ENCODE measurements at regions not wholly inside any gene's neighbourhood (a gene's known extent, or its start where the extent isn't known, plus 50 kb on each side); places are given as distances from the start of the nearest gene placed in this dataset.

GRCh38 chr14:84544486-84545131 lies 985.3 kb upstream of the FLRT2 start:
- DNase-seq (ENCODE audit: low read depth in 6 of 9, low spot score in 9 of 9): no peak
- Histone ChIP-seq H3K9me3 (ENCODE audit: control insufficient read depth in 2 of 2, insufficient read depth in 1 of 2, low read length in 1 of 2) (no peaks in the 10 kb centered on the region), H3K27me3 (ENCODE audit: control insufficient read depth in 2 of 2, insufficient read depth in 1 of 2, low read length in 1 of 2) (no peaks in the 10 kb centered on the region), H3K27ac (ENCODE audit: low read depth in 1 of 2, low read length in 1 of 2) (no peak overlapping the region), H3K36me3 (ENCODE audit: control insufficient read depth in 2 of 2, insufficient read depth in 2 of 2, low read length in 1 of 2) (no peaks in the 10 kb centered on the region), H3K4me1 (ENCODE audit: control insufficient read depth in 2 of 2, insufficient read depth in 2 of 2, low read length in 2 of 2) (no peaks in the 10 kb centered on the region), H3K4me3 (ENCODE audit: low read length in 2 of 2) (no peak overlapping the region)
- WGBS: 77% methylated on average over 6 of the region's 6 CpGs

DNA sequence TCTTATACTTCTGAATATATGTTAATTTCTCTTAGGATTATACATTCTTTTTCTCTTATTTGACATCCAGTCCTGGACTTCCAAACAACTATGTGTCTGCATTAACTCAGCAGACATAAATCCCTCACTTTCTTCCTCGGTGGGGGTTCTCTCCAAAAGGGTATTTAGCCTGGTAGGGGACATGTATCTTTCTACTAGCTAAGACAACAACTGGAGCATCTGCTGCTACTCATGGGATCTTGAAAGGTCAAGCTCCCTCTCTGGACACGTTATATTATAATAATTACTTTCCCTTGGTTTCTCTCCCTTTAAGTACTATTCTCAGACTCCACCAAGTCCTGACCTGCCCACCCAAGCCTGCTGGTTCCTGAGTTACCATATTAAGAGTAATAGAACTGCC lies 983.7 kb upstream of the FLRT2 start:
- no peak for DNase-seq (ENCODE audit: low read depth in 6 of 9, low spot score in 9 of 9)
- Histone ChIP-seq H3K27me3 (ENCODE audit: control insufficient read depth in 2 of 2, insufficient read depth in 1 of 2, low read length in 1 of 2) (no peaks in the 10 kb centered on the region), H3K4me3 (ENCODE audit: low read length in 2 of 2) (no peak overlapping the region), H3K36me3 (ENCODE audit: control insufficient read depth in 2 of 2, insufficient read depth in 2 of 2, low read length in 1 of 2) (no peaks in the 10 kb centered on the region), H3K4me1 (ENCODE audit: control insufficient read depth in 2 of 2, insufficient read depth in 2 of 2, low read length in 2 of 2) (no peaks in the 10 kb centered on the region), H3K9me3 (ENCODE audit: control insufficient read depth in 2 of 2, insufficient read depth in 1 of 2, low read length in 1 of 2) (no peaks in the 10 kb centered on the region), H3K27ac (ENCODE audit: low read depth in 1 of 2, low read length in 1 of 2) (no peak overlapping the region)
- 86% methylated on average over 2 of the region's 2 CpGs for whole genome bisulfite sequencing

- H3K27ac ChIP-seq (ENCODE audit: low read depth in 1 of 2, low read length in 1 of 2): no peak overlapping the region
- WGBS: 93% methylated on average over 3 of the region's 3 CpGs
- H3K9me3 ChIP-seq (ENCODE audit: control insufficient read depth in 2 of 2, insufficient read depth in 1 of 2, low read length in 1 of 2): peaks cover 0 to 3% of the 10 kb centered on the region in 2 donors
- DNase-seq (ENCODE audit: low read depth in 6 of 9, low spot score in 9 of 9): no peak
- no peak overlapping the region for H3K4me3 ChIP-seq (ENCODE audit: low read length in 2 of 2)
- no peaks in the 10 kb centered on the region for H3K4me1 ChIP-seq (ENCODE audit: control insufficient read depth in 2 of 2, insufficient read depth in 2 of 2, low read length in 2 of 2)
- H3K36me3 ChIP-seq (ENCODE audit: control insufficient read depth in 2 of 2, insufficient read depth in 2 of 2, low read length in 1 of 2): no peaks in the 10 kb centered on the region
- no peaks in the 10 kb centered on the region for H3K27me3 ChIP-seq (ENCODE audit: control insufficient read depth in 2 of 2, insufficient read depth in 1 of 2, low read length in 1 of 2)
These were observed 975.8 kb upstream of the FLRT2 start for GRCh38 chr14:84554136-84554535.

DNA sequence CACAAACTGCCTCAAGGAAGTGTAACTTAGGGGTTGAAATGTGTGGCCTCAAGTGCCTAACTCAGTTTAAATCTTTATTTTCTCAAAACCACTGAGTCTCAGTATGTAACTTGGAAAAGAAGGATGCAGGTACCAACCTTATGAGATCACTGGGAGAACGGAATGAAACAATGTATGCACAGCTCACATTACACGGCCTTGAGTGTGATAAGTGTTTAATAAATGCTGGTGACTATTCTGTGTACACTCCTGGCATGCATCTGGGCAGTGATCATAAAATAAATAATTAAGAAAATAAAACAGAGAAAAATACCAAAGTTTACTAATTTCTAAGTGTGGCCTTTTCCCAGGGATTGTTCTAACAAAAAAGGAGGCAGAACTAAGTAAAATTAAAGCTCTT lies 974.5 kb upstream of the FLRT2 start:
- Histone ChIP-seq H3K4me1 (ENCODE audit: control insufficient read depth in 2 of 2, insufficient read depth in 2 of 2, low read length in 2 of 2) (no peaks in the 10 kb centered on the region), H3K27me3 (ENCODE audit: control insufficient read depth in 2 of 2, insufficient read depth in 1 of 2, low read length in 1 of 2) (no peaks in the 10 kb centered on the region), H3K9me3 (ENCODE audit: control insufficient read depth in 2 of 2, insufficient read depth in 1 of 2, low read length in 1 of 2) (peaks cover 0 to 3% of the 10 kb centered on the region in 2 donors), H3K27ac (ENCODE audit: low read depth in 1 of 2, low read length in 1 of 2) (no peak overlapping the region), H3K36me3 (ENCODE audit: control insufficient read depth in 2 of 2, insufficient read depth in 2 of 2, low read length in 1 of 2) (no peaks in the 10 kb centered on the region), H3K4me3 (ENCODE audit: low read length in 2 of 2) (no peak overlapping the region)
- WGBS: 92% methylated on average over 2 of the region's 2 CpGs
- no peak for DNase-seq (ENCODE audit: low read depth in 6 of 9, low spot score in 9 of 9)

- WGBS: 94% methylated on average over 6 of the region's 6 CpGs
- Histone ChIP-seq H3K4me3 (ENCODE audit: low read length in 2 of 2) (no peak overlapping the region), H3K4me1 (ENCODE audit: control insufficient read depth in 2 of 2, insufficient read depth in 2 of 2, low read length in 2 of 2) (no peaks in the 10 kb centered on the region), H3K27me3 (ENCODE audit: control insufficient read depth in 2 of 2, insufficient read depth in 1 of 2, low read length in 1 of 2) (no peaks in the 10 kb centered on the region), H3K9me3 (ENCODE audit: control insufficient read depth in 2 of 2, insufficient read depth in 1 of 2, low read length in 1 of 2) (peaks cover 0 to 14% of the 10 kb centered on the region in 2 donors), H3K36me3 (ENCODE audit: control insufficient read depth in 2 of 2, insufficient read depth in 2 of 2, low read length in 1 of 2) (no peaks in the 10 kb centered on the region), H3K27ac (ENCODE audit: low read depth in 1 of 2, low read length in 1 of 2) (no peak overlapping the region)
- no peak for DNase-seq (ENCODE audit: low read depth in 6 of 9, low spot score in 9 of 9)
These were observed 963.8 kb upstream of the FLRT2 start for GRCh38 chr14:84566109-84566508.

DNA sequence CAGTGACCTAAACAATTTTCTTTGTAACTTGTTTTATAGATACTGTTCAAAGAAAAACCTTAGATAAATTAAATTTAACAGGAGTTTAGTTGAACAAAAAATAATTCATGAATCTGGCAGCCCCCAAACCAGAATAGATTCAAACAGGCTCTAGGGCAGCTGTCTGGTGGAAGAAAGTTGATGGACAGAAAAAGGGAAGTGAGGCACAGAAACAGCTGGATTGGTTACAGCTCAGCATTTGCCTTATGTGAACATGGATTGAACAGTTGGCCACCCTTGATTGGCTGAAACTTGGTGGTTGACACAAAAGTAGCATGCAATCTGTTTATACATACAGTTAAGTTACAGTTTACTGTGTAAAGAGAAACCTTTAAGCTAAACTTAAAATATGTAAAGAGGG lies 954.3 kb upstream of the FLRT2 start:
- no peak overlapping the region for H3K27ac ChIP-seq (ENCODE audit: low read depth in 1 of 2, low read length in 1 of 2)

GRCh38 chr14:84579292-84579691 lies 950.7 kb upstream of the FLRT2 start:
- WGBS: 98% methylated on average over 3 of the region's 3 CpGs
- H3K27ac ChIP-seq (ENCODE audit: low read depth in 1 of 2, low read length in 1 of 2): no peak overlapping the region

More for the DNA sequence above, 954.3 kb upstream of the FLRT2 start:
- Histone ChIP-seq H3K4me3 (ENCODE audit: low read length in 2 of 2) (no peak overlapping the region), H3K27me3 (ENCODE audit: control insufficient read depth in 2 of 2, insufficient read depth in 1 of 2, low read length in 1 of 2) (no peaks in the 10 kb centered on the region), H3K36me3 (ENCODE audit: control insufficient read depth in 2 of 2, insufficient read depth in 2 of 2, low read length in 1 of 2) (no peaks in the 10 kb centered on the region), H3K4me1 (ENCODE audit: control insufficient read depth in 2 of 2, insufficient read depth in 2 of 2, low read length in 2 of 2) (no peaks in the 10 kb centered on the region), H3K9me3 (ENCODE audit: control insufficient read depth in 2 of 2, insufficient read depth in 1 of 2, low read length in 1 of 2) (peaks cover 0 to 7% of the 10 kb centered on the region in 2 donors)
- no peak for DNase-seq (ENCODE audit: low read depth in 6 of 9, low spot score in 9 of 9)

DNA sequence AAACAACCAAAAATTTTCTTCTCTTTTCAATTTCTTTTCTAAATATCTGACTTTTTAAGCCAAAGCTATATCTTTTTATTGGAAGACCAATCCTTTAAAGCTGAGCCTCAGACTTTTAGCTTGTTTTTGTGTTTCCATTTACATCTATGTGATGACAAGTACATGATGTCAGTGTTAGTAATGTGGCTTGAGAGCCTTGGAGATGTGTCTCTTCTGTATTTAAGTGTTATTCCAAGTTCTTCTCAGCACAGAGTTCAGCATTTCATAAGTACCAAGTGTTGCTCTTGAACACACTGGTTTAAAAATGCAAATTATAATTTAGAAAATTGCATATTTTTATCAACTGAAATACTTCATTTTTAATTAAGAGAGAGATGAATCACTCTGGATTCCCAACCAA lies 948.9 kb upstream of the FLRT2 start:
- no peak overlapping the region for H3K27ac ChIP-seq (ENCODE audit: low read depth in 1 of 2, low read length in 1 of 2)

More at GRCh38 chr14:84579292-84579691, 950.7 kb upstream of the FLRT2 start:
- Histone ChIP-seq H3K27me3 (ENCODE audit: control insufficient read depth in 2 of 2, insufficient read depth in 1 of 2, low read length in 1 of 2) (no peaks in the 10 kb centered on the region), H3K4me1 (ENCODE audit: control insufficient read depth in 2 of 2, insufficient read depth in 2 of 2, low read length in 2 of 2) (no peaks in the 10 kb centered on the region), H3K4me3 (ENCODE audit: low read length in 2 of 2) (no peak overlapping the region), H3K9me3 (ENCODE audit: control insufficient read depth in 2 of 2, insufficient read depth in 1 of 2, low read length in 1 of 2) (peaks cover 0 to 7% of the 10 kb centered on the region in 2 donors), H3K36me3 (ENCODE audit: control insufficient read depth in 2 of 2, insufficient read depth in 2 of 2, low read length in 1 of 2) (no peaks in the 10 kb centered on the region)
- no peak for DNase-seq (ENCODE audit: low read depth in 6 of 9, low spot score in 9 of 9)

DNA sequence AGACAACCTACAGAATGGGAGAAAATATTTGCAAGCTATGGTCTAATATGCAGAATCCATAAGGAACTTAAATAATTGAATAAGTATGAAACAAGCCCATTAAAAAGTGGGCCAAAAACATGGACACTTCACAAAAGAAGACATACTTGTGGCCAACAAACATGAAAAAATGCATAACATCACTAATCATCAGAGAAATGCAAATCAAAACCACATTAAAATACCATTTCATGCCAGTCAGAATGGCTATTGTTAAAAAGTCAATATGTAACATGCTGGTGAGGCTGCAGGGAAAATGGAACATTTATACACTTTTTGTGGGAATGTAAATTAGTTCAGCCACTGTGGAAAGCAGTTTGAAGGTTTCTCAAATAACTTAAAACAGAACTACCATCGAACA lies 945.4 kb upstream of the FLRT2 start:
- no peak overlapping the region for H3K4me3 ChIP-seq (ENCODE audit: low read length in 2 of 2)
- no peaks in the 10 kb centered on the region for H3K9me3 ChIP-seq (ENCODE audit: control insufficient read depth in 2 of 2, insufficient read depth in 1 of 2, low read length in 1 of 2)
- DNase-seq (ENCODE audit: low read depth in 6 of 9, low spot score in 9 of 9): no peak
- no peaks in the 10 kb centered on the region for H3K36me3 ChIP-seq (ENCODE audit: control insufficient read depth in 2 of 2, insufficient read depth in 2 of 2, low read length in 1 of 2)
- 95% methylated on average over 1 of the region's 1 CpG for WGBS
- H3K4me1 ChIP-seq (ENCODE audit: control insufficient read depth in 2 of 2, insufficient read depth in 2 of 2, low read length in 2 of 2): no peaks in the 10 kb centered on the region
- no peaks in the 10 kb centered on the region for H3K27me3 ChIP-seq (ENCODE audit: control insufficient read depth in 2 of 2, insufficient read depth in 1 of 2, low read length in 1 of 2)
- H3K27ac ChIP-seq (ENCODE audit: low read depth in 1 of 2, low read length in 1 of 2): no peak overlapping the region

More for the DNA sequence above, 948.9 kb upstream of the FLRT2 start:
- H3K4me3 ChIP-seq (ENCODE audit: low read length in 2 of 2): no peak overlapping the region
- no peak for DNase-seq (ENCODE audit: low read depth in 6 of 9, low spot score in 9 of 9)
- H3K27me3 ChIP-seq (ENCODE audit: control insufficient read depth in 2 of 2, insufficient read depth in 1 of 2, low read length in 1 of 2): no peaks in the 10 kb centered on the region
- H3K4me1 ChIP-seq (ENCODE audit: control insufficient read depth in 2 of 2, insufficient read depth in 2 of 2, low read length in 2 of 2): no peaks in the 10 kb centered on the region
- H3K9me3 ChIP-seq (ENCODE audit: control insufficient read depth in 2 of 2, insufficient read depth in 1 of 2, low read length in 1 of 2): peaks cover 0 to 7% of the 10 kb centered on the region in 2 donors
- H3K36me3 ChIP-seq (ENCODE audit: control insufficient read depth in 2 of 2, insufficient read depth in 2 of 2, low read length in 1 of 2): no peaks in the 10 kb centered on the region

Measured in thymus (tissue), 11 donors.